ENCODE measurements at regions not wholly inside any gene's neighbourhood (a gene's known extent, or its start where the extent isn't known, plus 50 kb on each side); places are given as distances from the start of the nearest gene placed in this dataset.

- TF ChIP-seq CTCF (IDR thresholded peaks at IDR 0.05) = no peak
- H3K4me3 ChIP-seq (ENCODE audit: low read length) = no peak overlapping the region
- Mint-ChIP-seq H3K27ac (no peak overlapping the region), H3K4me3 (no peak overlapping the region), H3K36me3 (no peaks in the 10 kb centered on the region), H3K27me3 (ENCODE audit: low read depth in 2 of 2) (peaks cover 11 to 27% of the 10 kb centered on the region in 2 donors), H3K4me1 (peaks cover 20 to 22% of the 10 kb centered on the region in 2 donors), H3K9me3 (no peaks in the 10 kb centered on the region)
- intact Hi-C loops (cut with micrococcal nuclease) = no loop called here
- H3K4me1 ChIP-seq (ENCODE audit: control insufficient read depth, insufficient read depth, low read length) = peaks cover 17% of the 10 kb centered on the region
- H3K27ac ChIP-seq (ENCODE audit: low read length) = no peak overlapping the region
- 88% methylated on average over 8 of the region's 8 CpGs for WGBS (ENCODE audit: insufficient coverage)
- H3K36me3 ChIP-seq (ENCODE audit: control insufficient read depth, insufficient read depth, low read length) = no peaks in the 10 kb centered on the region
- DNase-seq (no peak), ATAC-seq (no peak)
- H3K9me3 ChIP-seq (ENCODE audit: control insufficient read depth, insufficient read depth, low read length) = no peaks in the 10 kb centered on the region
- H3K27me3 ChIP-seq (ENCODE audit: control insufficient read depth, insufficient read depth, low read length) = no peaks in the 10 kb centered on the region
Observed at GRCh38 chr2:100642425-100642824, 79.6 kb downstream of the PDCL3 start.

GRCh38 chr2:100643467-100643866, 80.7 kb downstream of the PDCL3 start:
- Histone ChIP-seq H3K4me1 (ENCODE audit: control insufficient read depth, insufficient read depth, low read length) (peaks cover 17% of the 10 kb centered on the region), H3K36me3 (ENCODE audit: control insufficient read depth, insufficient read depth, low read length) (no peaks in the 10 kb centered on the region), H3K27me3 (ENCODE audit: control insufficient read depth, insufficient read depth, low read length) (no peaks in the 10 kb centered on the region), H3K27ac (ENCODE audit: low read length) (no peak overlapping the region), H3K9me3 (ENCODE audit: control insufficient read depth, insufficient read depth, low read length) (no peaks in the 10 kb centered on the region), H3K4me3 (ENCODE audit: low read length) (no peak overlapping the region)
- H3K9me3 Mint-ChIP-seq = peaks cover 2 to 3% of the 10 kb centered on the region in 2 donors
- 63% methylated on average over 2 of the region's 3 CpGs for WGBS (ENCODE audit: insufficient coverage)
- no peaks in the 10 kb centered on the region for H3K36me3 Mint-ChIP-seq
- H3K27me3 Mint-ChIP-seq (ENCODE audit: low read depth in 2 of 2) = peaks cover 8 to 19% of the 10 kb centered on the region in 2 donors
- DNase-seq = peak in 1 of 2 donors; percentile 47
- peak overlapping the region in 1 of 2 donors; percentile 48 for H3K27ac Mint-ChIP-seq
- no peak overlapping the region for H3K4me3 Mint-ChIP-seq
- ATAC-seq = peak in 1 of 3 donors; percentile 21
- H3K4me1 Mint-ChIP-seq = peaks cover 20 to 22% of the 10 kb centered on the region in 2 donors
- intact Hi-C loops (cut with micrococcal nuclease) = no loop called here
- TF ChIP-seq CTCF (IDR thresholded peaks at IDR 0.05) = no peak

- Mint-ChIP-seq H3K27ac (peak overlapping the region in 1 of 2 donors; percentile 48), H3K9me3 (peaks cover 2 to 3% of the 10 kb centered on the region in 2 donors), H3K36me3 (no peaks in the 10 kb centered on the region), H3K4me3 (peak overlapping the region; percentile 71), H3K27me3 (ENCODE audit: low read depth in 2 of 2) (peaks cover 7 to 13% of the 10 kb centered on the region in 2 donors), H3K4me1 (peaks cover 20 to 22% of the 10 kb centered on the region in 2 donors)
- H3K27ac ChIP-seq (ENCODE audit: low read length) = no peak overlapping the region
- intact Hi-C loops (cut with micrococcal nuclease) = no loop called here
- H3K4me1 ChIP-seq (ENCODE audit: control insufficient read depth, insufficient read depth, low read length) = peaks cover 17% of the 10 kb centered on the region
- DNase-seq (peak in 1 of 2 donors; percentile 79), ATAC-seq (peak in 2 of 3 donors; percentile 51 to 71)
- no peaks in the 10 kb centered on the region for H3K36me3 ChIP-seq (ENCODE audit: control insufficient read depth, insufficient read depth, low read length)
- no peaks in the 10 kb centered on the region for H3K9me3 ChIP-seq (ENCODE audit: control insufficient read depth, insufficient read depth, low read length)
- H3K4me3 ChIP-seq (ENCODE audit: low read length) = no peak overlapping the region
- 14% methylated on average over 5 of the region's 6 CpGs for WGBS (ENCODE audit: insufficient coverage)
- TF ChIP-seq CTCF (IDR thresholded peaks at IDR 0.05) = no peak
- no peaks in the 10 kb centered on the region for H3K27me3 ChIP-seq (ENCODE audit: control insufficient read depth, insufficient read depth, low read length)
Observed at GRCh38 chr2:100643906-100644501, 81.2 kb downstream of the PDCL3 start.
